ENCODE measurements at regions not wholly inside any gene's neighbourhood (a gene's known extent, or its start where the extent isn't known, plus 50 kb on each side); places are given as distances from the start of the nearest gene placed in this dataset.

GRCh38 chr6:15143086-15143485 lies 102.8 kb upstream of the JARID2 start:
- Histone ChIP-seq H3K36me3 (no peaks in the 10 kb centered on the region), H3K4me1 (ENCODE audit: insufficient read depth) (no peaks in the 10 kb centered on the region), H3K4me3 (no peak overlapping the region), H3K27ac (no peak overlapping the region), H3K27me3 (no peaks in the 10 kb centered on the region), H3K9me3 (no peaks in the 10 kb centered on the region)
- DNase-seq = no peak
- intact Hi-C loops (cut with DNase I) = no loop called here
- 37 to 47% (median 41%) methylated on average over 3 of the region's 3 CpGs for WGBS, 3 donors
- TF ChIP-seq POLR2A (IDR thresholded peaks at IDR 0.05) (no peak), CTCF (IDR thresholded peaks at IDR 0.05) (no peak), EP300 (IDR thresholded peaks at IDR 0.05) (no peak)

- TF ChIP-seq EP300 (IDR thresholded peaks at IDR 0.05) (no peak), CTCF (IDR thresholded peaks at IDR 0.05) (no peak), POLR2A (IDR thresholded peaks at IDR 0.05) (no peak)
- no peak overlapping the region for H3K4me3 ChIP-seq
- intact Hi-C loops (cut with DNase I) = no loop called here
- H3K36me3 ChIP-seq = no peaks in the 10 kb centered on the region
- no peak overlapping the region for H3K27ac ChIP-seq
- 86 to 92% (median 91%) methylated on average over 3 of the region's 3 CpGs for WGBS, 3 donors
- DNase-seq = no peak
- H3K4me1 ChIP-seq (ENCODE audit: insufficient read depth) = no peaks in the 10 kb centered on the region
- no peaks in the 10 kb centered on the region for H3K9me3 ChIP-seq
- no peaks in the 10 kb centered on the region for H3K27me3 ChIP-seq
Measured at GRCh38 chr6:15143540-15143939, 102.3 kb upstream of the JARID2 start.

- no peak overlapping the region for H3K4me3 ChIP-seq
- no peaks in the 10 kb centered on the region for H3K27me3 ChIP-seq
- no peaks in the 10 kb centered on the region for H3K36me3 ChIP-seq
- H3K4me1 ChIP-seq (ENCODE audit: insufficient read depth) = no peaks in the 10 kb centered on the region
- TF ChIP-seq EP300 (IDR thresholded peaks at IDR 0.05) (no peak), CTCF (IDR thresholded peaks at IDR 0.05) (no peak), POLR2A (IDR thresholded peaks at IDR 0.05) (no peak)
- H3K27ac ChIP-seq = no peak overlapping the region
- H3K9me3 ChIP-seq = no peaks in the 10 kb centered on the region
- no peak for DNase-seq
- intact Hi-C loops (cut with DNase I) = no loop called here
Measured at GRCh38 chr6:15145821-15146220, 100.0 kb upstream of the JARID2 start.

GRCh38 chr6:15147827-15148226 lies 98.0 kb upstream of the JARID2 start:
- Histone ChIP-seq H3K27me3 (no peaks in the 10 kb centered on the region), H3K4me1 (ENCODE audit: insufficient read depth) (no peaks in the 10 kb centered on the region), H3K27ac (no peak overlapping the region), H3K36me3 (no peaks in the 10 kb centered on the region), H3K9me3 (no peaks in the 10 kb centered on the region), H3K4me3 (no peak overlapping the region)
- intact Hi-C loops (cut with DNase I) = no loop called here
- TF ChIP-seq POLR2A (IDR thresholded peaks at IDR 0.05) (no peak), CTCF (IDR thresholded peaks at IDR 0.05) (no peak), EP300 (IDR thresholded peaks at IDR 0.05) (no peak)
- no peak for DNase-seq
- 78 to 83% (median 83%) methylated on average over 5 of the region's 5 CpGs for WGBS, 3 donors
